ENCODE measurements at regions not wholly inside any gene's neighbourhood (a gene's known extent, or its start where the extent isn't known, plus 50 kb on each side); places are given as distances from the start of the nearest gene placed in this dataset.

GRCh38 chr14:98237939-98238338 is 1034.1 kb downstream of the BCL11B start:
- Histone ChIP-seq H3K4me2 (no peak overlapping the region), H4K20me1 (ENCODE audit: insufficient read depth) (no peaks in the 10 kb centered on the region), H3K9me3 (no peaks in the 10 kb centered on the region), H3K4me3 (ENCODE audit: low read depth in 2 of 2, low read length in 1 of 2) (no peak overlapping the region), H3K27ac (ENCODE audit: low read depth in 2 of 2, low read length in 1 of 2) (no peak overlapping the region), H3K27me3 (ENCODE audit: insufficient read depth) (no peaks in the 10 kb centered on the region), H3K4me1 (ENCODE audit: control insufficient read depth in 1 of 2, insufficient read depth in 2 of 2, low read depth in 1 of 2, low read length in 1 of 2) (no peaks in the 10 kb centered on the region), H3K36me3 (replicated peaks in 1 of 2; ENCODE audit: control insufficient read depth in 1 of 2, insufficient read depth in 2 of 2, low read length in 1 of 2) (no peaks in the 10 kb centered on the region), H3F3A (replicated peaks; ENCODE audit: insufficient read depth) (no peaks in the 10 kb centered on the region), H2AFZ (ENCODE audit: low read depth) (no peak overlapping the region), H3K9ac (no peak overlapping the region), H3K9me2 (no peaks in the 10 kb centered on the region), H3K79me2 (ENCODE audit: insufficient read depth) (no peaks in the 10 kb centered on the region)
- TF ChIP-seq JUND (IDR thresholded peaks at IDR 0.05) = no peak
- no peak for TF ChIP-seq SIN3A (IDR thresholded peaks at IDR 0.05; ENCODE audit: borderline replicate concordance, low read depth, low read length)
- TF ChIP-seq NFIC (IDR thresholded peaks at IDR 0.05; ENCODE audit: borderline replicate concordance) = no peak
- TF ChIP-seq GATA2 (CRISPR knock-in tag; IDR thresholded peaks at IDR 0.05) = no peak
- no peak for TF ChIP-seq MAX (IDR thresholded peaks at IDR 0.05; ENCODE audit: low read depth)
- TF ChIP-seq RAD21 (IDR thresholded peaks at IDR 0.05; ENCODE audit: low read length) = no peak
- no peak for TF ChIP-seq TAF1 (IDR thresholded peaks at IDR 0.05; ENCODE audit: borderline replicate concordance, low read depth, low read length)
- no peak for TF ChIP-seq RFX5 (IDR thresholded peaks at IDR 0.05; ENCODE audit: low read length)
- TF ChIP-seq EZH2phosphoT487 (IDR thresholded peaks at IDR 0.05; ENCODE audit: borderline replicate concordance, low read depth) = no peak
- TF ChIP-seq IRF3 (IDR thresholded peaks at IDR 0.05; ENCODE audit: low read depth, low read length) = no peak
- TF ChIP-seq MEF2A (IDR thresholded peaks at IDR 0.05; ENCODE audit: borderline replicate concordance, low read depth) = no peak
- no peak for TF ChIP-seq USF1 (IDR thresholded peaks at IDR 0.05; ENCODE audit: borderline replicate concordance, low read depth)
- no peak for TF ChIP-seq USF2 (IDR thresholded peaks at IDR 0.05; ENCODE audit: borderline replicate concordance, low read depth, low read length)
- no peak for TF ChIP-seq GABPA (IDR thresholded peaks at IDR 0.05; ENCODE audit: low read depth)
- no peak for TF ChIP-seq SMC3 (IDR thresholded peaks at IDR 0.05; ENCODE audit: low read depth, low read length)
- no peak for TF ChIP-seq FOXJ3 (CRISPR knock-in tag; IDR thresholded peaks at IDR 0.05)
- TF ChIP-seq RCOR1 (IDR thresholded peaks at IDR 0.05; ENCODE audit: low read length) = no peak
- TF ChIP-seq CHD2 (IDR thresholded peaks at IDR 0.05; ENCODE audit: low read length, partially characterized antibody) = no peak
- no peak for TF ChIP-seq REST (IDR thresholded peaks at IDR 0.05; ENCODE audit: low read depth, low read length)
- no peak for TF ChIP-seq EP300 (IDR thresholded peaks at IDR 0.05; ENCODE audit: borderline replicate concordance in 1 of 2, low read depth in 1 of 2, low read length in 1 of 2)
- no peak for DNase-seq
- CTCF ChIA-PET = no interaction called here
- 0% methylated on average over 3 of the region's 4 CpGs for WGBS (ENCODE audit: low lambda C conversion rate)
- POLR2A ChIA-PET = no interaction called here

All from SK-N-SH (cell line).